GM23248 (cell line): ENCODE measurements at regions not wholly inside any gene's neighbourhood (a gene's known extent, or its start where the extent isn't known, plus 50 kb on each side); places are given as distances from the start of the nearest gene placed in this dataset.

Experiments
- DNase-seq: peaks from one replicate; pipeline ENCODE4 v3.0.0-alpha.2; 2015
- H2AFZ ChIP-seq: fragments of 200-600 bp; sonication (generic); 2 replicates; pipeline ENCODE4 v1.6.1; 2016; ENCODE audit warnings: antibody characterized with exemption
- H3F3A ChIP-seq: fragments of 200-600 bp; sonication (generic); 2 replicates; pipeline ENCODE4 v1.6.1; 2016; ENCODE audit warnings: mild to moderate bottlenecking, antibody characterized with exemption, mixed run types; ENCODE audit not compliant: insufficient read depth
- H3K27ac ChIP-seq: fragments of 200-600 bp; sonication (generic); 2 replicates; pipeline ENCODE4 v1.5.1; 2016; ENCODE audit warnings: mild to moderate bottlenecking
- H3K27me3 ChIP-seq: fragments of 200-600 bp; sonication (generic); replicated peaks from 2 replicates; pipeline ENCODE4 v1.6.1; 2016; ENCODE audit warnings: mild to moderate bottlenecking; ENCODE audit not compliant: insufficient read depth
- H3K36me3 ChIP-seq: fragments of 200-600 bp; sonication (generic); 2 replicates; pipeline ENCODE4 v1.6.1; 2016; ENCODE audit warnings: low read depth, mild to moderate bottlenecking
- H3K4me1 ChIP-seq: fragments of 200-600 bp; sonication (generic); 2 replicates; pipeline ENCODE4 v1.6.1; 2016; ENCODE audit warnings: mild to moderate bottlenecking; ENCODE audit not compliant: insufficient read depth
- H3K4me2 ChIP-seq: fragments of 200-600 bp; sonication (generic); one replicate; pipeline ENCODE4 v1.6.1; 2016; ENCODE audit warnings: mild to moderate bottlenecking; ENCODE audit not compliant: unreplicated experiment
- H3K4me3 ChIP-seq: fragments of 200-600 bp; sonication (generic); 2 replicates; pipeline ENCODE4 v1.5.1; 2016; ENCODE audit warnings: mild to moderate bottlenecking
- H3K79me2 ChIP-seq: fragments of 200-600 bp; sonication (generic); 2 replicates; pipeline ENCODE4 v1.6.1; 2016; ENCODE audit warnings: mild to moderate bottlenecking; ENCODE audit not compliant: insufficient read depth
- H3K9ac ChIP-seq: fragments of 200-600 bp; sonication (generic); 2 replicates; pipeline ENCODE4 v1.6.1; 2016; ENCODE audit warnings: mild to moderate bottlenecking
- H3K9me2 ChIP-seq: fragments of 200-600 bp; sonication (generic); 2 replicates; pipeline ENCODE4 v1.6.1; 2016; ENCODE audit warnings: mixed run types, mild to moderate bottlenecking, moderate library complexity; ENCODE audit not compliant: insufficient read depth
- H3K9me3 ChIP-seq: fragments of 200-600 bp; sonication (generic); one replicate; pipeline ENCODE4 v1.6.1; 2017; ENCODE audit warnings: low read depth
- H4K20me1 ChIP-seq: fragments of 200-600 bp; sonication (generic); 2 replicates; pipeline ENCODE4 v1.6.0; 2016; ENCODE audit not compliant: insufficient read depth
- EZH2 ChIP-seq: fragments of 200-600 bp; sonication (generic); IDR thresholded peaks from 2 replicates; pipeline ENCODE4 v1.6.1; 2018; ENCODE audit warnings: antibody characterized with exemption, mild to moderate bottlenecking; ENCODE audit not compliant: insufficient read depth, poor library complexity, severe bottlenecking
- EZH2phosphoT487 ChIP-seq: fragments of 200-600 bp; sonication (generic); IDR thresholded peaks from 2 replicates; pipeline ENCODE4 v1.6.1; 2018; ENCODE audit warnings: antibody characterized with exemption, moderate library complexity, mild to moderate bottlenecking, low read depth; ENCODE audit not compliant: insufficient read depth
- WGBS, 2 experiments: methylation state at CpG; one replicate each; pipeline ENCODE4 v1.1.6; 2015 to 2017; ENCODE audit warnings: low lambda C conversion rate in 2 of 2, low coverage in 1 of 2; ENCODE audit errors: missing lambda C conversion rate in 2 of 2; 5-methylcytosine and 5-hydroxymethylcytosine counted together
- in situ Hi-C: fragments of 300-500 bp; cut with MboI; formaldehyde crosslinking; loops from 2 replicates; pipeline ENCODE4 v1.15.0; 2020

GRCh38 chr16:65195998-65196397, 74.1 kb upstream of the CDH11 start:
- no peaks in the 10 kb centered on the region for H3F3A ChIP-seq
- 63 to 65% methylated on average over 2 of the region's 2 CpGs for WGBS, 2 experiments
- H2AFZ ChIP-seq = no peak overlapping the region
- no peak for DNase-seq
- H3K79me2 ChIP-seq = no peaks in the 10 kb centered on the region
- H3K9ac ChIP-seq = no peak overlapping the region
- H3K9me3 ChIP-seq = no peaks in the 10 kb centered on the region
- in situ Hi-C loops = no loop called here
- no peaks in the 10 kb centered on the region for H3K27me3 ChIP-seq
- H3K4me2 ChIP-seq = no peak overlapping the region
- H3K4me1 ChIP-seq = 0 out of 2 replicates have a peak, but pooled peaks cover 5% of the 10 kb centered on the region
- H3K9me2 ChIP-seq = no peaks in the 10 kb centered on the region
- H3K36me3 ChIP-seq = no peaks in the 10 kb centered on the region
- no peak overlapping the region for H3K4me3 ChIP-seq
- H4K20me1 ChIP-seq = no peaks in the 10 kb centered on the region
- H3K27ac ChIP-seq = no peak overlapping the region
- TF ChIP-seq EZH2phosphoT487 = no peak
- no peak for TF ChIP-seq EZH2

DNA sequence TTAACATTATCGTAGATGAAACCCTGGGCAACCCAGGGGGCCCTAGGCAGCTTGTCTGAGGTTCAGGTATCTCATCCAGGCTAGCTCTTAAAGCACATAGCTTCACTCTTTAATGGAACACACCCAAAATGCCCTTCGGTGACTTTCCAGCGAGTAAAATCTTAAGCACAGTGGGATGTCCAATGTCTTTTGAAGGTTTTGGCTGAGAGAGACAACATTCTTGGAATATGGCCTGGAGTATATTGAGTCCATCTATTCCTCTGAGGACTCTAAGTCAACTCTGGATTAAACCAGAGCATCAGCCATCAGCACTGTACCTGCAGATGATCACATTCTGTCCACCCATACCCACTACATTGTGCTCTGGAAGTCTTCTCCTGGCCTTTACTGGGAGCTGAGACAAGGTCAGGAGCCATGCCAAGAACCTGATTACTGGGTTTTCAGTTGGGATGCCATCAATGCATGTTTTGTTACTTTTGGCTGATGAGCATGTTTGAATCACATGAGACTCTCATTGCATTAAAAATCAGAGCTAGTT, 63.4 kb upstream of the CDH11 start:
- Histone ChIP-seq H3K27me3 (no peaks in the 10 kb centered on the region), H3K4me1 (no peaks in the 10 kb centered on the region; the same call in 1 of the 2 replicates), H3K9me2 (no peaks in the 10 kb centered on the region; the same call in 1 of the 2 replicates), H3K9ac (no peak overlapping the region), H3K79me2 (no peaks in the 10 kb centered on the region), H3K4me3 (no peak overlapping the region), H3K36me3 (no peaks in the 10 kb centered on the region), H2AFZ (no peak overlapping the region), H3K9me3 (no peaks in the 10 kb centered on the region), H3K27ac (no peak overlapping the region), H4K20me1 (no peaks in the 10 kb centered on the region), H3K4me2 (no peak overlapping the region), H3F3A (no peaks in the 10 kb centered on the region)
- in situ Hi-C loops = no loop called here
- TF ChIP-seq EZH2phosphoT487 (no peak), EZH2 (no peak)
- no peak for DNase-seq
- 9 to 23% methylated on average over 3 of the region's 3 CpGs for WGBS, 2 experiments

DNA sequence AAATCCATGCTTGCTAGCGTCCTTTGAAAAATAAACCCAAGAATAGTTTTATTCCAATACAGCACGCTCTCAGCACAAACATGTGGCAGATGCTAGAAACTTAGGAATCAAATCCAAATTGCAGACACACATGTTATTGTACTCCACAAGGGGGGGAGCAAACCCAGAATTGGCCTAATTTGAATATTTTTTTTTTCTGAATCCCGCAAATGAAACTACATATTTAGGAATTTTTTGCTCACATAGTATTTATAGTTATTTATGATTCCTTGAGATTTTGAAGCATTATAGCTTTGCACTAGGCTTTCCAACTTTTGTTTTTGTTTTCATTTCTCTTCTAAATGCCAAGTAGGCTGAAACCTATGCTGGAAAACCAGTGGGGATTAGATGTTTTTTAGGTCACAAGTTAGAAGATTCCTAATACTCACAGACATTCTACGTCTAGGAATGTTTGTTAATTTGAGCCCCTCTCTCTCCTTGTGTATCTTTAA, 59.3 kb upstream of the CDH11 start:
- no peak for TF ChIP-seq EZH2phosphoT487
- TF ChIP-seq EZH2 = no peak
- no peaks in the 10 kb centered on the region for H3K9me2 ChIP-seq
- H3K4me2 ChIP-seq = no peak overlapping the region
- no peak overlapping the region for H3K4me3 ChIP-seq
- H3K36me3 ChIP-seq = no peaks in the 10 kb centered on the region
- 24 to 26% methylated on average over 4 of the region's 4 CpGs for WGBS, 2 experiments
- in situ Hi-C loops = no loop called here
- H3K27ac ChIP-seq = no peak overlapping the region
- peak; percentile 14 for DNase-seq
- no peaks in the 10 kb centered on the region for H3K27me3 ChIP-seq
- H3K9ac ChIP-seq = no peak overlapping the region
- peaks cover 29% of the 10 kb centered on the region for H3K4me1 ChIP-seq
- peak overlapping the region; percentile 7; the same call in 1 of the 2 replicates for H2AFZ ChIP-seq
- no peaks in the 10 kb centered on the region for H3K79me2 ChIP-seq
- H3F3A ChIP-seq = peaks cover 26% of the 10 kb centered on the region
- H4K20me1 ChIP-seq = no peaks in the 10 kb centered on the region
- H3K9me3 ChIP-seq = no peaks in the 10 kb centered on the region

DNA sequence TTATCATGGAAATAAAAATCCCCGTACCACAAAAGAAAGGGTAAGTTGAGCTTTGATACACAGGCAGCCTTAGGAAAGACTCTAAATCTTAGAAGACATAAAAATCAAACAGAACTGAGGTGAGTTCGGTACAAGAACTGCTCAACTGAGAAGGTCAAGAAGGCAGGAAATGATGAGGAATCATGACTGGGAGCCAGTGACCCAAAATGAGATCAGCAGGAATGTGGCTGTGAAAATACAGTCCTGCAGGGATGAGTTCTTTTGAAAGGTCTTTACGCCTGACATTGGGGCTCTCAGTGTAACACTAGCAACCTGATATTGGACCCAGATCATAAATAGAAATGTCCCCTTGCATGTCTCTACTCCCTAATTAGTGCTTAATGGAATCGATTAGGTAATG, 56.3 kb upstream of the CDH11 start:
- Histone ChIP-seq H3K9me2 (no peaks in the 10 kb centered on the region), H3K4me2 (peak overlapping the region; percentile 46), H3K4me1 (peaks cover 33% of the 10 kb centered on the region), H3K79me2 (no peaks in the 10 kb centered on the region), H3F3A (peaks cover 26% of the 10 kb centered on the region), H3K9ac (no peak overlapping the region), H3K4me3 (no peak overlapping the region), H4K20me1 (no peaks in the 10 kb centered on the region), H3K36me3 (no peaks in the 10 kb centered on the region), H3K9me3 (no peaks in the 10 kb centered on the region), H3K27me3 (no peaks in the 10 kb centered on the region), H3K27ac (peak overlapping the region; percentile 33), H2AFZ (no peak overlapping the region)
- 39 to 43% methylated on average over 4 of the region's 4 CpGs for WGBS, 2 experiments
- in situ Hi-C loops = no loop called here
- DNase-seq = peak; percentile 79
- TF ChIP-seq EZH2phosphoT487 (no peak), EZH2 (no peak)
